RPMI8226 (cell line): ENCODE measurements at regions not wholly inside any gene's neighbourhood (a gene's known extent, or its start where the extent isn't known, plus 50 kb on each side); places are given as distances from the start of the nearest gene placed in this dataset.

Experiments used
- DNase-seq: peaks from one replicate; pipeline ENCODE4 v3.0.0-alpha.2; 2015

DNA sequence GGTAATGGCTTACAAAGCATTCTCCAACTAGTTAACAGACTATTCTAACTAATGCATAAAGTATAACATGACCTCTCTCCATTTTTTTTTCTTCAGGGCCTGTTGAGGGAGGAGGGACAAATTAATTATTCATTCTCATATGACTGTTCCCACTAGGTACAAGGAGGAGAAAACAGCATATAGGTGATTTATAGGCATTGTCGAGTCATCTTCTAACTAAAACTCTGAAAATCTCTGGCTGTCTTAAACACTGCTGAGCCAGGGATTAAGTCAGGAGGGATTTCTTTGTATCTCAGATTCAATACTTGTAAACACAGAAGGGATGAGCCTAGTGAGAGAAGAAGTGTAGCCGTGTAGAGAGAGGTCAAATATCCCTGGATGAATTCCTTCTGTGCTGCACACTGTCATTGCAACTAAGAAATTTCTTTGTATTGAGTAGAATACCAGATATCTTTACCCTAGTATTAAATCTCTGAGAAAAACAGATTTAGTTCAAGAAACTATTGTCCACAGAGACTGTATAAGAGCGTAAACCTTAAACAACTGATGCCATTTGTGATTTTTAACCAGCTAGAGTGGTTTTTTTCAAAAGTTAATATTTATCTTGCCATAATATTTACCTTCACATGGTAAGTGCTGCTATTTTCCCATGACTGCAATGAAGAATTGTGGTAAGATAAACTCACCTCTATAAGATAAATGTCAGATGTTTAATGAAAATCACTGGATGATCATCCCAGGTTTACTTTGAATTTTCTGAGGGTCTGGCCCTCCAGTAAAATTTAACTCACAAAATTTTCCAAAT, 465.3 kb downstream of the RWDD3 start:
- DNase-seq: no peak

DNA sequence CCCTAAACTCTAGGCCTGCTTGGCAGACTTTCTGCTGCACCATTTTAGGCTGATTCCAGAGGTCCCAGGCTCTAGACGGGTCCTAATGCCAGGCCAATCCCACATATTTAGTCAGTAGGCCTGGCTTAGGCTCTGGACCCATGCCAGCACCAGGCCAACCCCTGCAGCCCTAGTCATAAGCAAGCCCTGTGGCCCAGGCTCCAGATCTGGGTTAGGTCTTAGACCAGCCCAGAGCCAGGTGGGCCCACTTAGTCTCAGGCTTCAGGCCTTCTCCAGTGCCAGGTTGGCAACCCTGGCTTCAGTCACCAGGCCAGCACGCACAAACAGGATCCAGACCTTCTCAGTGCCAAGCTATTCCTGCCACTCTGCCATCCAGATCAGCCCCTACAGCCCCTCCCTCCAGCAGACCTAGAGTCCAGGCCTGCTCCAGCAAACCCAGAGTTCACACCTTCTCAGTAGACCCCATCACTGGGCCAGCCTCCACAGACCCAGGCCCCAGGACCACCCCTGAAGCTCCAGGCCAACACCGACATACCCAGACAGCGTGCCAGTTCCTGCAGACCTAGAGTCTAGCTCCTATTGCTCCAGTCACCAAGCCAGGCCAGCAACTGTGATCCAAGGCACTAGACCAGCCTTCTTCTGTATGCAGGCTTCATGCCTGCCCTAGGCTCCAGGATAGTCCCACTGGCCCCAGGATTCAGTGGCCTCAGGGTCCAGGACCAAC, 467.6 kb downstream of the RWDD3 start:
- no peak for DNase-seq

DNA sequence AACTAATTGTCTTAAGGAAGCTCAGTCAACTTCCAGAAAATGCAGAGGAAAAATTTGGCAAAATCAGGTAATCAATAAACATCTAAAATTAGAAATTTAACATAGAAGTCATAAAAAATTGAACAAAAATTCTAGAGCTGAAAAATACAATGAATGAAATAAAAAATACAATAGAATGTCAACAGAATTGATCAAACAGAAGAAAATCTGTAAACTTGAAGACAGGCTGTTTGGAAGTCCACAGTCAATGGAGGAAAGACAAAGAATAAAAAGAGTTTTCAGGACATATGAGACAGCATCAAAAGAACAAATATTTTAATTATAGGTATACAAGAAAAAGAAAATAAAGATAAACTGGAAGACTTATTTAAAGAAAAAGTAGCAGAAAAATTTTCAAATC, 469.0 kb downstream of the RWDD3 start:
- DNase-seq: no peak

DNA sequence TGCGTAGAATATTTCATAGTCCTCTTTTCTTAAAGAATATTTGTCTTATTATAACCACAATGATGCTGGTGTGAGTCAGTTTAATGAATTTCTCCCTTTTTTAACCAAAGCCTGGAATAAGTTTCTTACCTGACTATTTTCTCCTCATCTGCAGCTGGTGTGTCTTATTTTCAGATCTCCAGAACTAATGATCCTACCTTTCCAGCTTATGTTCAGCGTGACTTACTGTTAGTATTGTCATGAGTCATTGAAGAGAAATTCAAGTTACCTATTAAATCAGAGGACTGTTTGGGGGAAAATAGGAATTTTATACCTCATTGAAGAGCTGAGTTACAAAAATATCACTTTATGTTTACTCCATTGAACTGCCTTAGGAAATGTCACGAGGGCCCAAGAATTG, 482.1 kb downstream of the RWDD3 start:
- no peak for DNase-seq

DNA sequence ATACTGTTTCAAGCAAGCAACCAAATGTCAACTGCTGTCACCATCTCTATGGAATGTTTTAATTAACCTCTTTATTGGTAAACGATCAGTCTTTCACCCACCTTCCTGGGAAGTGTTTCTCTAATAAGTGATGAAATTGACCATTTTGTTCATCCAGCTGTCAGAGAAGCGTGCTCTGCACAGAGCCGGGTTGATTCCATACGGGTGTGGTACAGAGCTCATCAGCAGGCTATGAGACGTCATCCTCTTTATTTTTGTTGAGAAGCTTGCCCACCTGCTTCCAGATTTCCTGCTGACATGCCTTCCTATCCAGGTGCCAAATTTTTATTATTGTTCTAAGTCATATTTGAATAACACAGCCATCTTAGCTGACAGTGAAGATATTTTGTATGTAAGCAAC, 482.5 kb downstream of the RWDD3 start:
- no peak for DNase-seq

- no peak for DNase-seq
Observed at GRCh38 chr1:95723346-95723745, 489.3 kb downstream of the RWDD3 start.

- DNase-seq: no peak
Observed at GRCh38 chr1:95728841-95729240, 494.8 kb downstream of the RWDD3 start.

DNA sequence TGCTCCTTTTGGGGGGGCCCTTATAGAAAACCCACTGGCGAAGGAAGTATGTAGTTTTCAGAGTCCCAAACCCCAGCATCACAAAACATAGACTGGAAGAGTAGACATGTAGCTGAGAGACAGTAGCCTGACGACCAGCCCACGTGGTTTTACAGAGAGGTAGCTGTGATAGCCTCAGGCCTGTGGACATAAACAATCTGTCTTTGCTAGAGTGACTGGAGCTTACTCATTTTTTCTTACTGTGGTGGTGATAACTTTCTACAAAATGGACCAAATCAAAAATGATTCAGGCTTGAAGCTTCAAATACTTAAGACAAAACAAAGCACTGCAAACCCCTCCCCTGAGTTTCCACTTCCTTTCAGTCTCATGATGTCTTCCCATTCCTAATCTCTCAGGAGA, 497.0 kb downstream of the RWDD3 start:
- DNase-seq: no peak

DNA sequence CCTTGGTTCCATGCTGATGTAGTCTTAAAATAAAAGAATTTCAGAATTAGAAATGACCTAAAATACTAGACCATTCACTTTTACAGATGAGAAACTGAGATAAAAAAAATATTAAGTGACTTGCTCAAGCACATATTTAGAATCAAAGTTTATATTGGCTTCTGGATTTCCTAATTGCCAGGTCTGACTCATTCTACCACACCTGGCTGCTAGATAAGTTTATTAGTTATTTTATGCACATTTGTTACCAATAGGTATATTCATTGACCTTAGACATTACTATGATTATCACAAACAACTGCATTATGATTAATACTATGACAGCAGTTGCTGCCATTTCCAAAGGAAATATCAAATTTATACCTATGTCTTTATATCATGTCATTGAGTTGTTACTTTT, 497.5 kb downstream of the RWDD3 start:
- no peak for DNase-seq

GRCh38 chr1:95733031-95733430, 499.0 kb downstream of the RWDD3 start:
- DNase-seq: no peak

GRCh38 chr1:95733671-95734070, 499.7 kb downstream of the RWDD3 start:
- DNase-seq: no peak

GRCh38 chr1:95734560-95734959, 500.6 kb downstream of the RWDD3 start:
- DNase-seq: no peak

DNA sequence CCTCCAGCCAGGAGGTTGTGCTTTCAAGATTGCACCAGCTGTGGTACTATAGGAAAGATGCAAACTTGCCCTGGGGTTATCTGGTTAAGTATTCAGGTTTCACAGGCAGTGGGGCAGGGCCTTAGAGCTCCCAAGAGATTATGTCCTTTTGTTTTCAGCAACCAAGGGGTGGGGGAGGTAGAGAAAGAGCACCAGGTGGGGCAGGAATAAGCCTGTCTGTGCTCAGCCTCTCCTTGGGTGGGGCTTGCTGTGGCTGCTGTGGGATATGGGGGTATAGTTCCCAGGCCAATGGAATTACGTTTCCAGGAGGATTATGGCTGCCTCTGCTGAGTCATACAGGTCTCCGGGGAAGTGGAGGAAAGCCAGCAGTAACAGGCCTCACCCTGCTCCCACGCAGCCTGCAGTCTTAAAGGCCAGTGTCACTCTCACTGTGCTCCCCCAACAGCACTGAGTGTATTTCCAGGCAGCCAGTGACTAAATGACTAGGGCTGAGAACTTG, 508.6 kb downstream of the RWDD3 start:
- DNase-seq: peak; percentile 2

- no peak for DNase-seq
Observed at GRCh38 chr1:95744731-95745130, 510.7 kb downstream of the RWDD3 start.

DNA sequence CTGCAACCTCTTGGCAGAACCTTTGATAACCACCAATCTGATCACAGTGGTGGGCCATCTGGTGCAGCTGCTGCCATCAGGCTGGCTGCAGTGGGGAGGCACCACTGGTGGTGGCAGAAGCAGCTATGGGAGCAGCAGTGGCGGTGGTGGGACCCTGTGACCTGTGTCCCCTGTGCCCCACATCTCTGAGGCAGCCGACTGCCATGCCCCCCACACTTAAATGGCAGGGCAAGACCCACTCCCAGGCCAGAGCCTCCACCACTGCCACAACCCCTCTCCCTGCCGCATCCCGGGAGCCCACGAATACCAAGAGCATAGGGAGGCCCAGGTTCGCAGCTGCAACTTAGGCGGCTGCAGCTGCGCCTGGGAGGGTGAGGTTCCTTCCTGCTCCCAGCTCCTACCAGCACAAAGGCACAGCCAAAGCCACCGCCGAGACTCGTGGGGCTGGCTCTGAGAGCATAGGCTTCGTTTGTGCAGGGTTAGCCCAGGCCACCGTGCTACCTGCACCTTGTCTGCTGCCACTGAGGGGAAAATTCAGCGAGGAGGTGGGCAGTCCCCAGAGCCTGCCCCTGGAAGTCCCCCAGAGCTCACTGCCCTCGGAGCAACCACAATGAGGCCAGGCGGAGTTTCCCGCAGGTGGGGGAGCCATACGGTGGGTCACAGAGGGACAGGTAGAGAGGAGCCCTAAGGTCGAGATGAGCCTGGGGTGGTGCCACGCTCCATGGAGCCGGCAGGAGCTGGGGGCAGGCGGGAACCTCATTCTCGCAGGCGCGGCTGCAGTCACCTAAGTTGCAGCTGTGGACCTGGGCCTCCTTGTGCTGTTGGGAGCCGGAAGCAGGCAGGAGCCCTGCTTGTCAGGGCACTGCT, 518.7 kb downstream of the RWDD3 start:
- no peak for DNase-seq

GRCh38 chr1:95753382-95754016, 519.5 kb downstream of the RWDD3 start:
- DNase-seq: no peak

GRCh38 chr1:95754412-95754811, 520.4 kb downstream of the RWDD3 start:
- DNase-seq: no peak

GRCh38 chr1:95766036-95766435, 532.0 kb downstream of the RWDD3 start:
- no peak for DNase-seq

DNA sequence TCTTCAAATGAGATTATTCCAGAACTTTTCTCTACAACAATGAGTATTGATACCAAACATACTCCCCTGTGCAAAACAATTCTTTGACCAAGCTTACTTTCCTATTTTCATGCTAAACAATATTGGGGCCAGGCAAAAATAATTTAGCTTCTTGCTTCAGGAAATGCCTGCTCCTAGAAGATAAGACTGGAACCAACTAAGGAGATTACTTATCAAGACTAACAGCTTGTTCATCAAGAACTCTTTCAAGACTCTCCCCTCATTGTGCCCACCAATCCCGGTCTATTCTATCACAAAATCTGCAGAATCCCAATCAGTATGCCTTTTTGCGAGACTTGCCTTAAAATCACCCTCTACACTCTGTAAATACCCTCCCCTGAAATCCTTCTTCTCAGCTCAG, 536.6 kb downstream of the RWDD3 start:
- DNase-seq: no peak

- DNase-seq: no peak
Observed at GRCh38 chr1:95778217-95778616, 544.2 kb downstream of the RWDD3 start.

DNA sequence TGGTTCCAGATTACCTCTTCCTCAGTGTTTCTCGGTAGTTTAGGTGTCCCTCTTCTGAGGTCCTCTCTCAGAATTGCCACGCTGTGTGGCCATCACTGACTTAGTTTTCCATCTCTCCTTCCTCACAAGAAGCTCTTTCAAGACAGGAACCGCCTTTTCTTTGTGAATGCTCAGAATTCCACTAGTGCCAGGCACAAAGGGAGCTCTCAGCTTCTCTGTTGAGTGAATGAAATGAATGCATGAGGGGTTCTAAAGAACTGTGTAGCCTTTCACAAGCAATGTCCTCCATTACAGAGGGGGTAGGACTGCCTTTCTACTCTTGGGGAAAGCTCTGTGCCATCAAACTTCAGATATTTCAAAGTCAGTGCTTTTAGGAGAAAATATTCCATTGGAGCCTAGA, 546.8 kb downstream of the RWDD3 start:
- DNase-seq: no peak

DNA sequence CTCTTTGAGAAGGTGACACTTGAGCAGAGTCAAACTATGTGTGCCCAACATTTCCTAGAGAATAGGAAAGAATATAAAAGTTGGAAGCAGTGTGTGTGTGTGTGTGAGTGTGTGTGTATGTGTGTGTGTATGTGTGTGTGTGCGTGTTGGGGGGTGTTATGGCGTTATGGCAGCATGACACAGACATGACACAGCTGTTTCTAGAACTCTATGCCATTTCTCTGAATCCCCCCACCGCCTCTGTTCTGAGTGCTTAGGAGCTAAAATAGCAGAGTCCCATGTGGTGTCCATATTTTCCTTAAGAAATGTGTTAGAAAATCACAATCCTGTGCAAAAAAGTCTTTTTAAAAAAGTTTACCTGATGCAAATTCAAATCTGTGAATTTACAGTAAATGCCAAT, 556.1 kb downstream of the RWDD3 start:
- no peak for DNase-seq

DNA sequence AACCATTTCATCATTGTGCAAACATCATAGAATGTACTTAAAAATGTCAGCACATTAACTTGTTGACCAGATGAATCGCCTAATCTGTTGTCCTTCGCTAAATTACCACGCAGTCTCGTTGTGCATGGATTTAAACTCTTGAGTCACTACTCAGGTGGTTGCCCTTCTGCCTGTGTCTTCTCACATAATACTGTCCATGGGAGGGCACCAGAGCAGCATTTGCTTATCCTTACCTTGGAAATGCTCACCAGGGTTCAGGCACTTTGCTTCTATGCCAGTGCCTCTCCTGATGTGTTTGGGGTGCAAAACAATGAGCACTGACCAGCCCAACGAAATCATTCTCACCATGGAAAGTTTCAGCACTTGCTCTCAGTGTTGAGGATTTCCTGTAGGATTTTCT, 559.9 kb downstream of the RWDD3 start:
- no peak for DNase-seq
